ENCODE measurements at regions not wholly inside any gene's neighbourhood (a gene's known extent, or its start where the extent isn't known, plus 50 kb on each side); places are given as distances from the start of the nearest gene placed in this dataset.

DNA sequence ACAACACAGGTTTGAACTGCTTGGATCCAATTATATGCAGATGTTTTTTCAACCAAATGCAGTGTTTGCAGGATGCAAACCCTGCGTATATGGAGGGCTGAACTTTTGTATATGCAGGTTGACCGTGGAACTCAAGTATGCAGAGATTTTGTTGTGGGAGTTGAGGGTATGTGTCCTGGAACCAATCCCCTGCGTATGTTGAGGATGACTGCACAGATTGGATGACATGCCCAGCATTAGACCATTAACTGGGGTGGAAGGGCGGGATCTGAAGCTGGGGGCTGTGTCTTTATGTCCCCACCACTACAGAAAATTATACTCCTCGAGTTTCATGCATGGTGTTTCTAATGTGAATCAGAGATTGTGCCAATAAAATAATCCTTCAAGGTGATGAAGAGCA, 162.2 kb upstream of the RMST start:
- TF ChIP-seq, protein P1, sequence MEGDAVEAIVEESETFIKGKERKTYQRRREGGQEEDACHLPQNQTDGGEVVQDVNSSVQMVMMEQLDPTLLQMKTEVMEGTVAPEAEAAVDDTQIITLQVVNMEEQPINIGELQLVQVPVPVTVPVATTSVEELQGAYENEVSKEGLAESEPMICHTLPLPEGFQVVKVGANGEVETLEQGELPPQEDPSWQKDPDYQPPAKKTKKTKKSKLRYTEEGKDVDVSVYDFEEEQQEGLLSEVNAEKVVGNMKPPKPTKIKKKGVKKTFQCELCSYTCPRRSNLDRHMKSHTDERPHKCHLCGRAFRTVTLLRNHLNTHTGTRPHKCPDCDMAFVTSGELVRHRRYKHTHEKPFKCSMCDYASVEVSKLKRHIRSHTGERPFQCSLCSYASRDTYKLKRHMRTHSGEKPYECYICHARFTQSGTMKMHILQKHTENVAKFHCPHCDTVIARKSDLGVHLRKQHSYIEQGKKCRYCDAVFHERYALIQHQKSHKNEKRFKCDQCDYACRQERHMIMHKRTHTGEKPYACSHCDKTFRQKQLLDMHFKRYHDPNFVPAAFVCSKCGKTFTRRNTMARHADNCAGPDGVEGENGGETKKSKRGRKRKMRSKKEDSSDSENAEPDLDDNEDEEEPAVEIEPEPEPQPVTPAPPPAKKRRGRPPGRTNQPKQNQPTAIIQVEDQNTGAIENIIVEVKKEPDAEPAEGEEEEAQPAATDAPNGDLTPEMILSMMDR (IDR thresholded peaks at IDR 0.05; ENCODE audit: extremely low read depth, insufficient read depth, missing control alignments): no peak
- in situ Hi-C loops (cut with MboI; ENCODE audit: low pct_unique_long_range_greater_than_20kb, low sequenced_read_pairs, unreplicated experiment): no loop called here
- no peak for DNase-seq (ENCODE audit: low spot score)

DNA sequence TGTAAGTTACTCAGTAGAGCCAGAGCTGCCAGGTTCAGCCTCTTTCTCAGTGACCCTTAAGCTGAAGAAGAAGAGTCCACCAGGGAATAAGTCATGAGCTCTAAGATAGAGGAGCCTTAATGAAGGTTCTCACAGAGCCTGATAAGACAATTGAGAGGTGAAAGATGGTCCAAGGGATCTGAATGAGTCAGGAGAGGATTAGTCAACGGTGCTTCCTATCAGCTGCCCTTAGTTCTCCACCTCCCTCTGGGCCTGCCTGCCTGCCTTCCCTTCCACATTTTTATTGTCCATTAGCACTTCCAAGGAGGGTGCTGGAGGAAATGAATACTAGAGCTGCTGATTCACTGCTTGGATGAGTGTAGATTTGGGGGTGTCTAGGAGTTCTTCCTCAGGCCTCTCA, 161.7 kb upstream of the RMST start:
- DNase-seq (ENCODE audit: low spot score): no peak
- in situ Hi-C loops (cut with MboI; ENCODE audit: low pct_unique_long_range_greater_than_20kb, low sequenced_read_pairs, unreplicated experiment): no loop called here
- TF ChIP-seq, protein P1 (IDR thresholded peaks at IDR 0.05; ENCODE audit: extremely low read depth, insufficient read depth, missing control alignments): no peak

DNA sequence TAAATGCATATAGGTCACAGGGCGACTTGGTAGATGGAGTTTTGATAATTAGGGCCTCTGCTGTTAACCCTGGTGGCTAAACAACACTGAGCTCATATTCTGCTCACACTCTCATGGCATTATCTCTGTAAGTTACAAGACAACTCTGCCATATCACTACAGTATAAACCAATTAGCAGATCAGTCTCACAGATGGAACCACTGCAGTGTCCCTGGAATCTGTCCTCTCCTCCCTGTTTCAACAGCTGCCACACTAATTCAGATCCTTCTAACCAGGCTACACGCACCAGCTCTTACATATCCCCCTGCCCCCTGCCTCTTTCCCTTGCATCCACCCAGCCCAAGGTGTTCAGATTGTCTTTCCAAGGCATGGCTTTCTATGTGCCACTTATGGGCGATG, 161.0 kb upstream of the RMST start:
- no peak for DNase-seq (ENCODE audit: low spot score)
- in situ Hi-C loops (cut with MboI; ENCODE audit: low pct_unique_long_range_greater_than_20kb, low sequenced_read_pairs, unreplicated experiment): no loop called here
- TF ChIP-seq, protein P1 (IDR thresholded peaks at IDR 0.05; ENCODE audit: extremely low read depth, insufficient read depth, missing control alignments): no peak

DNA sequence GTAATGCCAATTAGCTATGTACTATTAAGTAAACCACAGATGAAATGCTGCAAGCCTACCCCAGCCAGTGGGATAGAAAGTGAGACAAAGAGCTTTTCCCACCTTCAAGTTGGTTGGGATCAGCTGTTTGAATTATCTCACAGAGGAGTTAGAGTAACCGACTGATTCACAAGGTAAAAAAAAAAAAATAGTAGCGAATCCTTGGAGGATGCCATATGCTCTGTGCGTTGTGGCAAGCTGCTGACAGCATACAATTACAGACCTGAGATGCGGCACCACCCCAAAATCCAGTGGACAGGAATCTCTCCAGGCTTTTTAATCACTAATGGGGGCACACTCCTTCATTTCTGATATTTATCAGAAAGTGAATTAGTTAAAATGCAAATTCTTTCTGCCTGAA, 157.0 kb upstream of the RMST start:
- TF ChIP-seq, protein P1 (IDR thresholded peaks at IDR 0.05; ENCODE audit: extremely low read depth, insufficient read depth, missing control alignments): no peak
- in situ Hi-C loops (cut with MboI; ENCODE audit: low pct_unique_long_range_greater_than_20kb, low sequenced_read_pairs, unreplicated experiment): no loop called here
- no peak for DNase-seq (ENCODE audit: low spot score)

DNA sequence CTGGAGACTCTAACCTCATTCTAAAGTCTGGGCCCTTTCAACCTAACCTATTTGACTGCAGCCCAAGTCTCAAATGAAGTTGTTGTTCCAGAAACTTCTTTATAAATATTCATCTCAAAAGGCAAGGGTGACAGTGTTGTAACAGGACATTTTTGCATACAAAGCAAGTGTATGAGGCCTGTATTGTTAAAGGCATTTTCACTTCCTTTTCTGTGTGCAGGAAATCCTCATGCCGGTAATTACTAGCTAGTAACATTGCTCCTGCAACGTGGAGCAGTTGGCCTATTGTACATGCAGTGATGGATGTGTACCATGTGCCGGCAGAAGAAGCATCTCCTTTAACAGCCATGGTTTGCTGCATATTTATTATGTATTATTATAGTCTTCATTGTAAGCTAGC, 156.5 kb upstream of the RMST start:
- in situ Hi-C loops (cut with MboI; ENCODE audit: low pct_unique_long_range_greater_than_20kb, low sequenced_read_pairs, unreplicated experiment): no loop called here
- no peak for DNase-seq (ENCODE audit: low spot score)
- TF ChIP-seq, protein P1 (IDR thresholded peaks at IDR 0.05; ENCODE audit: extremely low read depth, insufficient read depth, missing control alignments): no peak

DNA sequence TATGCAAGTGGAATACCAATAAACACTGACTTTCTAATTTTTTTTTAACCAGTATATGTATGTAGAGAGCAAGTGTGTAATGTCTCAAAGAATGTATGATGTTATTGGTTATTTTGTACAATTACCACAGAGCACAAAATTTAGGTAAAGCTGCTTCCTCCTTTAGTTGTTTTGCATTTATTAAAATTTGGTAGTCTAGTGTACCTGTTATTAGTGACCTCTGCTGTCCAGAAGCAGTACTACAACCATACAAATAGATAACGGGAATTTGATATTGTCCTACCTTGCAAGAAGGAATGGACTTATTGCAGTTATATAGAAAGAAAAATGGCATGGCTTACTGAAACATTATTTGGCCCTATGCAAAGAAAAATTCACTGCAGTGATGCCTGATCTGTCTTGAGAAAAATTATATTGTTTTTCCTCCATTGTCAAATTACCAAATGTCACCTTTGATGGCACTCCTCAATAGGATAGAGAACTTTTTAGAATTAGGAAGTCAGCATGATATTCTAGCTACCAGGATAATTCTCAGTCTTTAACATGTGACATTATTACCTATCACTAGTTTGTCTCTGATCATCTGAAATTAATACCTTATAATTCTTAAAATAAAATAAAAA, 153.9 kb upstream of the RMST start:
- in situ Hi-C loops (cut with MboI; ENCODE audit: low pct_unique_long_range_greater_than_20kb, low sequenced_read_pairs, unreplicated experiment): no loop called here
- TF ChIP-seq, protein P1 (IDR thresholded peaks at IDR 0.05; ENCODE audit: extremely low read depth, insufficient read depth, missing control alignments): peak; percentile 55
- no peak for DNase-seq (ENCODE audit: low spot score)

DNA sequence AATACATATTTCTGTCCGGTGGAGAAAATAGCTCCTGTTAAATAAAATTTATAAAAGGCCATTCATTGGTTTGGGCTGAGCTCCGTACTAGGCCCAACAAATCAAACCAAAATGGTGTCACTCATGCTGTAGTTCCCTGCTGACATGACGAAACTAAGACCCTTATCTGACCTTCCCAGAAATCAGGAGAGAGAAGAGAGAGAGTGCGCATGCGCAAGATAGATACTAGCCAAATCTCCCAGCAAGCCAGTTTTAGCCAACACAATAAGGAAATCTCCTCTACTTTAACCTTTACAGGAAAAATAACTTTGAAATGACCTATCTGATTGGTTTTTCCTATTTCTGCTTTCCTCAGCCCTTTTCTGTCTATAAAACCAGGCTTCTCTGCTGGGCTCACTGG, 152.7 kb upstream of the RMST start:
- DNase-seq (ENCODE audit: low spot score): no peak
- TF ChIP-seq, protein P1 (IDR thresholded peaks at IDR 0.05; ENCODE audit: extremely low read depth, insufficient read depth, missing control alignments): no peak
- in situ Hi-C loops (cut with MboI; ENCODE audit: low pct_unique_long_range_greater_than_20kb, low sequenced_read_pairs, unreplicated experiment): no loop called here
